Breast epithelium (tissue), 4 donors: ENCODE measurements at regions not wholly inside any gene's neighbourhood (a gene's known extent, or its start where the extent isn't known, plus 50 kb on each side); places are given as distances from the start of the nearest gene placed in this dataset.
A peak's percentile ranks its signal among the peaks of the same experiment; 100 is the strongest.

Source experiments
- DNase-seq, 2 donors: peaks; one replicate each; pipeline ENCODE4 v3.0.0-alpha.2; 2019; ENCODE audit warnings: low spot score in 2 of 2
- H3K27ac ChIP-seq, 2 donors: fragments of 200-600 bp; sonication (generic) in 1 of 2; one replicate each; pipeline ENCODE4 v1.5.1; 2016 to 2019; ENCODE audit warnings: mild to moderate bottlenecking in 1 of 2
- H3K27me3 ChIP-seq, 2 donors: fragments of 200-600 bp; sonication (generic) in 1 of 2; one replicate each; pipeline versions ENCODE4 v1.5.1 to v1.6.0; 2017 to 2019; ENCODE audit warnings: control low read depth in 1 of 2, mild to moderate bottlenecking in 1 of 2
- H3K36me3 ChIP-seq: fragments of 200-600 bp; one replicate; pipeline ENCODE4 v1.5.1; 2019
- H3K4me1 ChIP-seq, 2 donors: fragments of 200-600 bp; sonication (generic); one replicate each; pipeline ENCODE4 v1.5.1; 2016 to 2019; ENCODE audit warnings: control low read depth in 1 of 2
- H3K4me3 ChIP-seq, 3 donors: fragments of 200-600 bp; sonication (generic); 1 replicate in 2 of 3; 2 replicates in 1 of 3; pipeline ENCODE4 v1.5.1; 2016 to 2019; ENCODE audit warnings: mild to moderate bottlenecking in 3 of 3, moderate library complexity in 2 of 3
- H3K9me3 ChIP-seq, 2 donors: fragments of 200-600 bp; sonication (generic) in 1 of 2; one replicate each; pipeline ENCODE4 v1.5.1; 2016 to 2019; ENCODE audit warnings: control low read depth in 1 of 2
- CTCF ChIP-seq, 3 donors: fragments of 450-650 bp; IDR thresholded peaks; one replicate each; pipeline ENCODE4 v1.5.1; 2016 to 2017; ENCODE audit warnings: antibody characterized with exemption in 3 of 3, mild to moderate bottlenecking in 3 of 3, moderate library complexity in 3 of 3
- POLR2A ChIP-seq: fragments of 450-650 bp; IDR thresholded peaks from one replicate; pipeline ENCODE4 v1.6.1; 2016; ENCODE audit warnings: antibody characterized with exemption, mild to moderate bottlenecking, moderate library complexity
- POLR2AphosphoS5 ChIP-seq, 3 donors: sonication (generic); formaldehyde crosslinking; IDR thresholded peaks; one replicate each; pipeline ENCODE4 v1.6.1; 2017; ENCODE audit warnings: antibody characterized with exemption in 3 of 3
- intact Hi-C: fragments of 100-400 bp; cut with DNase I; formaldehyde crosslinking; loops from one replicate; pipeline ENCODE4 v1.15.1; 2023; ENCODE audit warnings: low total_unique reads

DNA sequence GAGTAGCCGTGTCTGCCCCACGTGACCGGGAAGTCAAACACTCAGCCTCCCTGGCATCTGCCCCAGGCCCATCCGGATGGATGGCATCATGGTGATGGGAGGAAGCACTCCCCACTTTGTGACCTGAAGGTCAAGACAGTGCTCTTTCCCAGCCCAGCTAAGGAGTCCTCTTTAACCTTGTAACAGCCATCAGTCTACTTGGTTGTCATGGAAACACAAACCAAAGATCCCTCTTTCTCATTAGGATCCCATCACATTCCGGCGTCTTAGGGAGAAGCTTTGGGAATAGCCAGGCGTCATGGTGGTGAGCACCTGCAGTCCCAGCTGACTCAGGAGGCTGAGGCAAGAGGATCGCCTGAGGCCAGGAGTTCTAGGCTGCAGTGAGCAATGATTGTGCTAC lies 90.9 kb upstream of the FOXC1 start:
- no peaks in the 10 kb centered on the region for H3K4me1 ChIP-seq
- no peaks in the 10 kb centered on the region for H3K27me3 ChIP-seq
- no peak for DNase-seq
- intact Hi-C loops: no loop called here
- H3K27ac ChIP-seq: no peak overlapping the region
- H3K9me3 ChIP-seq: peaks cover 0 to 6% of the 10 kb centered on the region in 2 donors
- no peaks in the 10 kb centered on the region for H3K36me3 ChIP-seq
- no peak overlapping the region for H3K4me3 ChIP-seq
- no peak for TF ChIP-seq CTCF (IDR thresholded peaks at IDR 0.05)
- no peak for TF ChIP-seq POLR2AphosphoS5 (IDR thresholded peaks at IDR 0.05)
- no peak for TF ChIP-seq POLR2A

DNA sequence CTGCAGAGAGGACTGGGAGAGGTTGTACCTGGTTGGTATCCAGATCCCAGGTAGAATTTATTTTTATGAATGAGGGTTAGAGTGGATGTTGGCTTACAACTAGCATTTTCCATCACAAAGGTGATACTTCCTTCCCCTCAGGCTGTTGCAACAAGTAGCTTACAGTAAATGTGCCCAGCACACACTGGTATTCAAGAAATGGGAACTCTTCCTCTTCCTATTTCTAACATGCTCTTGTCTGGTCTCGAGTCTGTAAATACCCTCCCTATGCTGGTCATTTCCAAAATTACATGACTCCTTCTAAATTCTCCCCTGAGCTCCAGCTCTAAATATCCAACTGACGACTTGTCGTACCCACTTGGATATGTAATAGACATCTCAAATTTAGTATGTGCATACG lies 90.1 kb upstream of the FOXC1 start:
- no peak overlapping the region for H3K27ac ChIP-seq
- H3K36me3 ChIP-seq: no peaks in the 10 kb centered on the region
- H3K27me3 ChIP-seq: no peaks in the 10 kb centered on the region
- TF ChIP-seq POLR2AphosphoS5 (IDR thresholded peaks at IDR 0.05): no peak
- TF ChIP-seq CTCF (IDR thresholded peaks at IDR 0.05): no peak
- no peak for TF ChIP-seq POLR2A
- peaks cover 0 to 6% of the 10 kb centered on the region in 2 donors for H3K9me3 ChIP-seq
- peaks cover 0 to 5% of the 10 kb centered on the region in 2 donors for H3K4me1 ChIP-seq
- H3K4me3 ChIP-seq: no peak overlapping the region
- DNase-seq: no peak
- intact Hi-C loops: no loop called here

- TF ChIP-seq POLR2AphosphoS5 (IDR thresholded peaks at IDR 0.05) (no peak), POLR2A (no peak), CTCF (IDR thresholded peaks at IDR 0.05) (no peak)
- no peaks in the 10 kb centered on the region for H3K27me3 ChIP-seq
- H3K27ac ChIP-seq: no peak overlapping the region
- peaks cover 2 to 10% of the 10 kb centered on the region in 2 donors for H3K4me1 ChIP-seq
- intact Hi-C loops: loop anchor here (5.0 kb wide), 1 partner anchor 1220 kb away; no protein-coding TSS in a partner anchor
- H3K4me3 ChIP-seq: no peak overlapping the region
- H3K36me3 ChIP-seq: no peaks in the 10 kb centered on the region
- H3K9me3 ChIP-seq: no peaks in the 10 kb centered on the region
- DNase-seq: no peak
Observed at GRCh38 chr6:1522779-1523178, 86.9 kb upstream of the FOXC1 start.

- no peaks in the 10 kb centered on the region for H3K27me3 ChIP-seq
- H3K9me3 ChIP-seq: no peaks in the 10 kb centered on the region
- intact Hi-C loops: loop anchor here (5.0 kb wide), 1 partner anchor 1218 kb away; no protein-coding TSS in a partner anchor
- H3K36me3 ChIP-seq: no peaks in the 10 kb centered on the region
- DNase-seq: peak; percentile 56 to 73
- H3K4me3 ChIP-seq: peak overlapping the region in 2 of 3 donors; percentile 29 to 54
- TF ChIP-seq POLR2A (no peak), POLR2AphosphoS5 (IDR thresholded peaks at IDR 0.05) (peak in 1 of 3 donors; percentile 11), CTCF (IDR thresholded peaks at IDR 0.05) (peak in 2 of 3 donors; percentile 55 to 58)
- peak overlapping the region; percentile 12 to 29 for H3K27ac ChIP-seq
- peaks cover 2 to 10% of the 10 kb centered on the region in 2 donors for H3K4me1 ChIP-seq
Observed at GRCh38 chr6:1524040-1524480, 85.7 kb upstream of the FOXC1 start.

DNA sequence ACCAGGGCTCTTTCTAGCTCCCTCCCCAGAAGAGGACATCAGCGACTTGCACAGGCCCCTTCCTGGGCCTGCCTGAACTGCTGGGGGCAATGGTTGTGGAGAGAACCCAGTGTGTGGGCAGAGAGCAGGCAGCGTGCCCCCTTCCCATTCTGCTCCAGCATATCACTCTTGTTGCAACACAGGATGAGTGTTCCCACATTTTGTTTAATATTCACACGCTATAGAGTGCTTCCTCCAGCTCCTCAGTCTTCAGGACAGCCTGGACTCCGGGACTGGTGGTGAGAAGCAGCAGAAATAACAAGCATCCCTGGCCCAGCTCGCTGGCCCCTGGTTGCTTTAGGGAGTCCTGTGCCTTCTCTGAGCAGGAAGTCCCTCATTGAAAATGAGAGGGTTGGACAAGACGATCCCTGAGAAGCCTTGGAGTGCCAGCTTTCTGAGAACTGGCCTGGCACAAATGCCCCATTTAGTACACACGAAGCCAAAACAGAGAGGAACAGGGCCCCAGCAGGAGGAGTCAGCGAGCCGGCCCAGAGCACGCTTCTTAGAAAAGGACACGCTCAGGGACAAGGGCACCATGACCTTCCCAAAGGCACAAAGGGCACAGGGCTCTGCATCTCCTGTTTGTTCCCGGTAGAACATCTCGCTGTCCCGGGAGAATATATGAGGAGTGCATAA lies 84.2 kb upstream of the FOXC1 start:
- Histone ChIP-seq H3K36me3 (no peaks in the 10 kb centered on the region), H3K27me3 (no peaks in the 10 kb centered on the region), H3K4me1 (peaks cover 2 to 10% of the 10 kb centered on the region in 2 donors), H3K9me3 (no peaks in the 10 kb centered on the region), H3K27ac (peak overlapping the region; percentile 82 to 85), H3K4me3 (peak overlapping the region in 1 of 3 donors; percentile 0)
- TF ChIP-seq POLR2A (no peak), CTCF (IDR thresholded peaks at IDR 0.05) (no peak), POLR2AphosphoS5 (IDR thresholded peaks at IDR 0.05) (no peak)
- DNase-seq: no peak
- intact Hi-C loops: no loop called here
